ENCODE measurements at regions not wholly inside any gene's neighbourhood (a gene's known extent, or its start where the extent isn't known, plus 50 kb on each side); places are given as distances from the start of the nearest gene placed in this dataset.
"Not testable (repeated sequence)": the region's sequence is repeated elsewhere in the genome, so short reads cannot be mapped to it uniquely, and the experiment has no call there.

DNA sequence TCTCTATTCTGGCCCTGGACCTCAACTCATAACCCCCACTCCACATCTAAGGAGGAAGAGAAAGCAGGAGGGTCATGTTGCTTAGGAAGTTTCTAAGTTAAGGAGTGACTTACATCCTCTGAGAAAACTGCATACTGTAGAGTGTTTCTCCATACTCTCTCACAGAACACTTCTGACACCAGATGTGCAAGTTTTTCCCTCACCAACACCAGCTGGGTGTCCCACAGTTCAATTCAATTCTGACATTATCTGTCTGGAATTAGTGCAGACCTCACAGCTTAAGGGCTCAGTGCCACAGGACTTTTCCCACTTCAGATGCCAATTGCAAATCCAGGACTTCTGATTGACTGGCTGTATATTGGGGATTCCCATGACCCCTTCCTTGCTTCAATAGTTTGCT is 89.0 kb upstream of the SFRP2 start:
- no peaks in the 10 kb centered on the region for H3K4me1 ChIP-seq (ENCODE audit: control insufficient read depth in 2 of 2, insufficient read depth in 2 of 2, low read length in 2 of 2)
- no peak overlapping the region for H2AFZ ChIP-seq (ENCODE audit: insufficient read depth, low read depth, low read length, poor library complexity, severe bottlenecking)
- no peak for ATAC-seq (ENCODE audit: low read depth)
- peaks cover 0 to 13% (median 13%) of the 10 kb centered on the region in 3 donors for H3K9me3 ChIP-seq (ENCODE audit: control extremely low read depth in 1 of 3, control insufficient read depth in 2 of 3, insufficient read depth in 1 of 3, low read length in 2 of 3)
- no peaks in the 10 kb centered on the region for H4K20me1 ChIP-seq (ENCODE audit: control insufficient read depth, insufficient read depth, low read length, poor library complexity, severe bottlenecking)
- intact Hi-C loops (cut with micrococcal nuclease): no loop called here
- no peaks in the 10 kb centered on the region for H3K4me1 Mint-ChIP-seq
- no peak for DNase-seq
- H3K4me3 Mint-ChIP-seq: no peak overlapping the region
- POLR2A ChIA-PET: no interaction called here
- no peak overlapping the region for H3K27ac Mint-ChIP-seq
- peaks cover 0 to under 1% (median 0%) of the 10 kb centered on the region in 4 experiments for H3K27me3 ChIP-seq (replicated peaks in 1 of 4; ENCODE audit: control extremely low read depth in 1 of 4, control insufficient read depth in 3 of 4, insufficient read depth in 4 of 4, low read length in 3 of 4)
- H3K9ac ChIP-seq (ENCODE audit: low read length): no peak overlapping the region
- TF ChIP-seq EZH2 (IDR thresholded peaks at IDR 0.05; ENCODE audit: borderline replicate concordance, insufficient read depth, low read depth, low read length, poor library complexity, severe bottlenecking): no peak
- TF ChIP-seq, protein P1, sequence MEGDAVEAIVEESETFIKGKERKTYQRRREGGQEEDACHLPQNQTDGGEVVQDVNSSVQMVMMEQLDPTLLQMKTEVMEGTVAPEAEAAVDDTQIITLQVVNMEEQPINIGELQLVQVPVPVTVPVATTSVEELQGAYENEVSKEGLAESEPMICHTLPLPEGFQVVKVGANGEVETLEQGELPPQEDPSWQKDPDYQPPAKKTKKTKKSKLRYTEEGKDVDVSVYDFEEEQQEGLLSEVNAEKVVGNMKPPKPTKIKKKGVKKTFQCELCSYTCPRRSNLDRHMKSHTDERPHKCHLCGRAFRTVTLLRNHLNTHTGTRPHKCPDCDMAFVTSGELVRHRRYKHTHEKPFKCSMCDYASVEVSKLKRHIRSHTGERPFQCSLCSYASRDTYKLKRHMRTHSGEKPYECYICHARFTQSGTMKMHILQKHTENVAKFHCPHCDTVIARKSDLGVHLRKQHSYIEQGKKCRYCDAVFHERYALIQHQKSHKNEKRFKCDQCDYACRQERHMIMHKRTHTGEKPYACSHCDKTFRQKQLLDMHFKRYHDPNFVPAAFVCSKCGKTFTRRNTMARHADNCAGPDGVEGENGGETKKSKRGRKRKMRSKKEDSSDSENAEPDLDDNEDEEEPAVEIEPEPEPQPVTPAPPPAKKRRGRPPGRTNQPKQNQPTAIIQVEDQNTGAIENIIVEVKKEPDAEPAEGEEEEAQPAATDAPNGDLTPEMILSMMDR (IDR thresholded peaks at IDR 0.05): no peak
- CTCF ChIA-PET: no interaction called here
- no peak overlapping the region for H3K4me2 ChIP-seq (replicated peaks; ENCODE audit: low read depth, low read length, poor library complexity, severe bottlenecking)
- peaks cover 13% of the 10 kb centered on the region for H3K9me3 Mint-ChIP-seq (ENCODE audit: insufficient read depth)
- H3K4me3 ChIP-seq (ENCODE audit: control extremely low read depth in 1 of 5, extremely low read depth in 1 of 5, insufficient read depth in 1 of 5, low read depth in 2 of 5, low read length in 4 of 5): no peak overlapping the region
- no peaks in the 10 kb centered on the region for H3K79me2 ChIP-seq (ENCODE audit: control insufficient read depth, insufficient read depth, low read length)
- H3K36me3 ChIP-seq (replicated peaks in 1 of 2; ENCODE audit: control extremely low read depth in 1 of 2, control insufficient read depth in 1 of 2, extremely low read depth in 1 of 2, insufficient read depth in 2 of 2, low read length in 1 of 2): no peaks in the 10 kb centered on the region
- no peak overlapping the region for H3K27ac ChIP-seq (ENCODE audit: low read length in 2 of 2)
- H3K27me3 Mint-ChIP-seq: peaks cover 9% of the 10 kb centered on the region

DNA sequence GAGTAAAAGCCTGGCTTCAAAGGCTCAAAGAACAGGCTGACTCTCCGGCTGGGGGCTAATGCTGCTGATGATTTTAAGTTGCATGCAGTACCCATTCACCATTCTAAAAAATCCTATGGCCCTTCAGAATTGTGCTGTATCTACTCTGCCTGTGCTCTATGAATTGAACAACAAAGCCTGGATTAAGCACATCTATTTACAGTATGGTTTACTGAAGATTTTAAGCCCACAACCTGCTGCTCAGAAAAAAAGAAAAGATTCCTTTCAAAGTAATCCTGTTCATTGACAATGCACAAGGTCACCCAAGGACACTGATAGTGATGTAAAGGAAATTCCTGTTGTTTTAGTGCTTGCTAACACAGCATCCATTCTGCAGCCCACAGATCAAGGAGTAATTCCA is 84.9 kb upstream of the SFRP2 start:
- Histone ChIP-seq H3K36me3 (replicated peaks in 1 of 2; ENCODE audit: control extremely low read depth in 1 of 2, control insufficient read depth in 1 of 2, extremely low read depth in 1 of 2, insufficient read depth in 2 of 2, low read length in 1 of 2) (no peaks in the 10 kb centered on the region), H3K27me3 (replicated peaks in 1 of 4; ENCODE audit: control extremely low read depth in 1 of 4, control insufficient read depth in 3 of 4, insufficient read depth in 4 of 4, low read length in 3 of 4) (peaks cover 0 to 6% (median 0%) of the 10 kb centered on the region in 4 experiments), H3K27ac (ENCODE audit: low read length in 2 of 2) (no peak overlapping the region), H3K79me2 (ENCODE audit: control insufficient read depth, insufficient read depth, low read length) (no peaks in the 10 kb centered on the region), H3K4me3 (ENCODE audit: control extremely low read depth in 1 of 5, extremely low read depth in 1 of 5, insufficient read depth in 1 of 5, low read depth in 2 of 5, low read length in 4 of 5) (no peak overlapping the region), H3K9me3 (ENCODE audit: control extremely low read depth in 1 of 3, control insufficient read depth in 2 of 3, insufficient read depth in 1 of 3, low read length in 2 of 3) (no peaks in the 10 kb centered on the region), H4K20me1 (ENCODE audit: control insufficient read depth, insufficient read depth, low read length, poor library complexity, severe bottlenecking) (no peaks in the 10 kb centered on the region), H3K4me1 (ENCODE audit: control insufficient read depth in 2 of 2, insufficient read depth in 2 of 2, low read length in 2 of 2) (no peaks in the 10 kb centered on the region), H3K4me2 (replicated peaks; ENCODE audit: low read depth, low read length, poor library complexity, severe bottlenecking) (no peak overlapping the region), H3K9ac (ENCODE audit: low read length) (no peak overlapping the region), H2AFZ (ENCODE audit: insufficient read depth, low read depth, low read length, poor library complexity, severe bottlenecking) (no peak overlapping the region)
- ChIA-PET CTCF (no interaction called here), POLR2A (no interaction called here)
- intact Hi-C loops (cut with micrococcal nuclease): no loop called here
- no peak for TF ChIP-seq EZH2 (IDR thresholded peaks at IDR 0.05; ENCODE audit: borderline replicate concordance, insufficient read depth, low read depth, low read length, poor library complexity, severe bottlenecking)
- TF ChIP-seq, protein P1 (IDR thresholded peaks at IDR 0.05): no peak
- Mint-ChIP-seq H3K27ac (no peak overlapping the region), H3K4me1 (no peaks in the 10 kb centered on the region), H3K4me3 (no peak overlapping the region), H3K27me3 (peaks cover 15% of the 10 kb centered on the region), H3K9me3 (ENCODE audit: insufficient read depth) (peaks cover under 1% of the 10 kb centered on the region)
- WGBS (ENCODE audit: insufficient coverage): no CpG with 5 or more reads among the region's 1 CpG
- DNase-seq (no peak), ATAC-seq (ENCODE audit: low read depth) (no peak)

DNA sequence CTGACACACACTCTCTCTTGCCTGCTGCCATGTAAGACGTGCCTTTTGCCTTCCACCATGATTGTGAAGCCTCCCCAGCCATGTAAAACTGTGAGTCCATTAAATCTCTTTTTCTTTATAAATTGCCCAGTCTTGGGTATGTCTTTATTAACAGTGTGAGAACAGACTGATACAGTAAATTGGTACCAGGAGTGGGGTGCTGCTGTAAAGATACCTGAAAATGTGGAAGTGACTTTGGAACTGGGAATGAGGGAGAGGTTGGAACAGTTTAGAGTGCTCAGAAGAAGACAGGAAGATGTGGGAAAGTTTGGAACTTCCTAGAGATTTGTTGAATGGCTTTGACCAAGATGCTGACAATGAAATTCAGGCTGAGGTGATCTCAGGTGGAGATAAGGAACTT is 77.9 kb upstream of the SFRP2 start:
- DNase-seq; H3K4me1 ChIP-seq (ENCODE audit: control insufficient read depth in 2 of 2, insufficient read depth in 2 of 2, low read length in 2 of 2); H3K36me3 ChIP-seq (replicated peaks in 1 of 2; ENCODE audit: control extremely low read depth in 1 of 2, control insufficient read depth in 1 of 2, extremely low read depth in 1 of 2, insufficient read depth in 2 of 2, low read length in 1 of 2); H3K4me3 ChIP-seq (ENCODE audit: control extremely low read depth in 1 of 5, extremely low read depth in 1 of 5, insufficient read depth in 1 of 5, low read depth in 2 of 5, low read length in 4 of 5); H3K79me2 ChIP-seq (ENCODE audit: control insufficient read depth, insufficient read depth, low read length); H3K4me3 Mint-ChIP-seq; intact Hi-C loops (cut with micrococcal nuclease); ATAC-seq (ENCODE audit: low read depth); H4K20me1 ChIP-seq (ENCODE audit: control insufficient read depth, insufficient read depth, low read length, poor library complexity, severe bottlenecking); H3K4me1 Mint-ChIP-seq; H3K27me3 ChIP-seq (replicated peaks in 1 of 4; ENCODE audit: control extremely low read depth in 1 of 4, control insufficient read depth in 3 of 4, insufficient read depth in 4 of 4, low read length in 3 of 4); H3K9ac ChIP-seq (ENCODE audit: low read length); H3K4me2 ChIP-seq (replicated peaks; ENCODE audit: low read depth, low read length, poor library complexity, severe bottlenecking); H2AFZ ChIP-seq (ENCODE audit: insufficient read depth, low read depth, low read length, poor library complexity, severe bottlenecking); H3K27me3 Mint-ChIP-seq; H3K27ac Mint-ChIP-seq; POLR2A ChIA-PET; CTCF ChIA-PET; H3K27ac ChIP-seq (ENCODE audit: low read length in 2 of 2): not testable (repeated sequence)
- no CpG with 5 or more reads among the region's 1 CpG for WGBS (ENCODE audit: insufficient coverage)
- peaks cover 31% of the 10 kb centered on the region for H3K9me3 Mint-ChIP-seq (ENCODE audit: insufficient read depth)
- peaks cover 4 to 26% (median 24%) of the 10 kb centered on the region in 3 donors for H3K9me3 ChIP-seq (ENCODE audit: control extremely low read depth in 1 of 3, control insufficient read depth in 2 of 3, insufficient read depth in 1 of 3, low read length in 2 of 3)
